HG02943 (cell line): ENCODE measurements at regions not wholly inside any gene's neighbourhood (a gene's known extent, or its start where the extent isn't known, plus 50 kb on each side); places are given as distances from the start of the nearest gene placed in this dataset.

Source experiments
- ATAC-seq: cut with Tn5 transposase; IDR thresholded peaks from one replicate; pipeline ENCODE4 v1.9.1; 2021; ENCODE audit warnings: mild to moderate bottlenecking, low read depth, moderate library complexity; ENCODE audit not compliant: unreplicated experiment

DNA sequence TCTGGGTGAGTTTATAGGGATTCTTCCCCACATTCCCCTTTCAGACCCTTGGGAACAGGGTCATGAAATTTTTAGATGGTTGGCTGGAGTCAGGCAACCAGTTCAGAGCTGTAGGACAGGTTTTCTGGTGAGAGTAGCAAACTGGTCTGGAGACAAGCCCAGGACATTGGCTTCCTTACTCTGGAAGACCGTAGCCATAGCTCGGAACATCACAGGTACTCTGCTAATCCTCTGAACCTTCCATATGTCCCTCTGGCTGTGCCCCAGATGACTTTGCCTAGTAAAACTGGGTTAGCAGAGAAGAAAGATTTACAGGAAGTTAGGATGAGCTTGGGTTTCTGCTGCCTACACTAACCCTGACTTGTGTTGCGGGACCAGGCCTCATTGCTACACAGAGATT is 104.5 kb upstream of the MKLN1 start:
- ATAC-seq, result no peak

- no peak for ATAC-seq
Observed at GRCh38 chr7:131224996-131225395, 102.7 kb upstream of the MKLN1 start.

DNA sequence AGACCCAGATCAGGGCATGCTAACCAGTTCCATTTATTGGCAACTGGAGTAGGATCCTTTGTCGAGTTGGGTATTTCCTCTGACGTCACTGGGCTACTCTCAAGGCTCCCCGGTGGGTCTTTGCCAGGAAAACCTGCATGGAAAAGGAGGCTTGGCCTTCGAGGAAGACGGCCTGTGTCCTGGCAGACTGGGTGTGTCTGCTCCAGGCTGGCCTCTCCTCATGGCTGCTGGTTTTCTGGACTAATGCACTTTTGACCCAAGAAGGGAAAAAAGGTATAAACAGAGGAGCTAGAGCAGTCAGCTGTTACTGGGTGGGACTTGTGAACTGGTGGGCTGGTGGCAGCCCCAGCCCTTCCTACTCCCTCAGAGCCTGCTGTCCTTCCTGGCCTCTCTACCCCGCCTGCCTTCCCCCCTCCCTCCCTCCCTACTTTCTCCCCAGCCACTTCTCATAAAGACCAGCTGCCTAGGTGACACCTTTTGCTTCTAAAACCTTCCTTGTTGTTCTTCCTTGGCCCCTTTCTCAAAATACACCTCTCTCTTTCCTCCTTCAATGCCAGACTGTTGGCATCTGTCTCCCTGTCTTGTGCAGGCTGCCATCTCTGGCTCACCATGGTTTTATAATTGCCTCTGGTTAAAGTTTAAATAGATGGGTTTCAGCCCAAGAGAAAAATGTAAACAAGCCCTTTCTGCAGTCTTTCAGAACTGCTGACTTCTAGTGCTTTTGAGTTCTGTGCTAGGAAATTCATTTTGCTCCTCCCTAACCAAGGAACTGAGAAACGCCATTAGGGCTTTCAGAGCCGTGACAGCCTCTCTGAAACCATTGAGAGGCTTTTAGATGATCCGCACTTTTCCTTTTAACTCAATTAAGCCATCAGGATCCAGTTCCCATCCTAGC is 101.8 kb upstream of the MKLN1 start:
- no peak for ATAC-seq

GRCh38 chr7:131226514-131226865 is 101.2 kb upstream of the MKLN1 start:
- no peak for ATAC-seq

GRCh38 chr7:131231381-131232220 is 96.1 kb upstream of the MKLN1 start:
- no peak for ATAC-seq

DNA sequence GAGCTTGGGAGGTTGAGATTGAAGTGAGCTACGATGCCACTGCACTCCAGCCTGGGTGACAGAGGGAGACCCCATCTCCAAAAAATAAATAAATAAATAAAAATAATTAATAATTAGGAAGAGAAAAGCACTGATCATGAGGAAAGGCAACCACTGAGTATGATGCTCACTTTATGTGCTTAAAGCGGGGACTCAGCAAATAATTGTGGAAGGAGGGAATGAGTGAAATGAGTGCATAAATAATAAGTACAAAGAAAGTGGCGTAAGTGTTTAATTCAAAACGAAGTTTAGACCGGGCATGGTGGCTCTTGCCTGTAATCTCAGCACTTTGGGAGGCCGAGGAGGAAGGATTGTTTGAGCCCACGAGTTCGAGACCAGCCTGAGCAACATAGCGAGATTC is 94.9 kb upstream of the MKLN1 start:
- ATAC-seq, result no peak

DNA sequence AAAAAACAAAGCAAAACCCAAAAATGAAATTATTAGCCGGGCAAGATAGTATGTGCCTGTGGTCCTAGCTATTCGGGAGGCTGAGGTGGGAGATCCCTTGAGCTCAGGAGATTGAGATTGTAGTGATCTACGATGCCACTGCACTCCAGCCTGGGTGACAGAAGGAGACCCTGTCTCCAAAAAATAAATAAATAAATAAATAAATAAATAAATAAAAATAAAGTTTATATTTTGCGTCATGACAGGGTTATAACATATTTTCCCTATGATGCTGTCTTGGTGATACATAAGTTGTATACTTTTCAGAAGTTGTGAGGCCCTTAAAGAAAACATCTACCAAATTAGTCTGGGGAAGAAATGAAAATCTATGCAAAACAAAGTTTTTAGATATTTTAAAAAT is 94.5 kb upstream of the MKLN1 start:
- ATAC-seq, result no peak

DNA sequence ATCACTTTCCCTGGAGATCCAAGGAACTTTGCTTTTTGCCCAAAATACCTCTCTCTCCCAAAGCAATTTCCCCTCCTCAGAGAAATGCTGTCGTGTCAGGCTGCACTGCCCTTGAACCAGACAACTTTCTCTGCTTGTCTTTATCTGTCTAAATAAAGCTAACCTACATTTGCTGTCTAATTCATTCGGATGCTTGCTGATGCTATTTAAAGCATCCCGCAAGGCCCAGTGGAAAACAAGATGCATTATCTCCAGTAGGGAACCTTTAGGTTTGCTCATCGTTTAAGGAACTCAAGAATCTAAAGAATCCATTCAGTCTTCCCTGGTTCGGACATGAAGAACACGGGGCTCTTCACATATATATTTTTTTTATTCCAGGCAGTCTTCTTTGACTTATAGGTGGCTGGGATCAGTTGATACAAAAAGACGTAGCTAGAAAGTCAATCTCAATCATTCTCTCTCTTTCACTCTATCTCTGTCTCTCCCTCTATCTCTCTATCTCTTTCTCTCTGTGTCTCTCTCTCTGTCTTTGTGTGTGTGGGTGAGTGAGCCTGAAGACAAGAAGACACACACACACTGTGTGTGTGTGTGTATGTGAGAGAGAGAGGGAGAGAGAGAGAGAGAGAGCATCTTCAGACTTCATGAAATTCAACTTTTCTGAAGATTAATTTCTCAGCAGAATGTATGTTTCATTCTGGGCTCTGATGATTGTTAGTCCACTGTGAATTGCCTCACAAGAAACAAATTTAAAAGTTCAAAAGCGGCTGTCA is 92.8 kb upstream of the MKLN1 start:
- no peak for ATAC-seq

- no peak for ATAC-seq
Observed at GRCh38 chr7:131235489-131236317, 92.0 kb upstream of the MKLN1 start.

GRCh38 chr7:131236318-131236672 is 91.4 kb upstream of the MKLN1 start:
- no peak for ATAC-seq

DNA sequence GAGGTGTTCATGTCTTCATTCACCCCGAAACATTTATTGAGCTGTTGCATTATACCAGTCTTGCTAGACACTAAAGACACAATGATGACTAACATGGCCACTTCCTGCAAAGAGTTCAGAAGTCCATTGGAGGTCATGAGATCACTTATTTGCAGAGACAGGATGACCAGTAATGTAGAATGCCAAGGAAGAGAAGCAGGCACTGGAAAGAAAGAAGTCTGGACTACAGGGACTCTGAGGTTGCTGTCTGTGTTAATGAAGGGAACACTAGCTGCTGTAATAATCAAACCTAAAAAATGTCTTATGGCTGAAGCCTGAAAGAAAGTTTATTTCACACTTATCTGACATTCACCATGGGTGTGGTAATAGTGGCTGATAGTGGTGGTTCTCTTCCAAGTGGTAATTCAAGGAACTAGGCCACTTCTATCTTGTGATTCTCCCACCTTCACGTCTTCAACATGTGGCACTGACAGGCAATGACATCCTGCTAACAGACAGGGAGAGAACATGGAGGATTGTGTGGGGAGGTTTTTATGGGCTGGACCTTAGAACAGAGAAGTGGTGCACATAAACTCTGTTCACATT is 89.2 kb upstream of the MKLN1 start:
- ATAC-seq, result no peak

- no peak for ATAC-seq
Observed at GRCh38 chr7:131241386-131241785, 86.3 kb upstream of the MKLN1 start.

DNA sequence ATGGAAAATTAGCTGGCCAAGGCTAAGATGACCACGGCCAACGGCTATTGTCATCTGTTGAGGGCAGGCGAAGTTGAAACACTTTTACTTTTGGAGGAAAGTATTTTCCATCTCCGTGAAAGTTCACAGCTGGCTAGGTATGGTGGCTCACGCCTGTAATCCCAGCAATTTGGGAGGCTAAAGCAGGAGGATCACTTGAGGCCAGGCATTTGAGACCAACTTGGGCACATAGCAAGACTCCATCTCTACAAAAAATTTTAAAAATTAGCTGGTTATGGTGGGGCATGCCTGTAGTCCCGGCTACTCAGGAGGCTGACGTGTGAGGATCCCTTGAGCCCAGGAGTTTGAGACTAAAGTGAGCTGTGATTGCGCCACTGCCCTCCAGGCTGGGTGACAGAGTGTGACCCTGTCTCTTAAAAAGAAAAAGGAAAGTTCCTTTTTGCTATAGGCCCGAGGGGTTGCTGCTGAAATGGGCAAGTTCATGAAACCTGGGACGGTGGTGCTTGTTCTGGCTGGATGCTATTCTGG is 85.5 kb upstream of the MKLN1 start:
- ATAC-seq, result no peak

DNA sequence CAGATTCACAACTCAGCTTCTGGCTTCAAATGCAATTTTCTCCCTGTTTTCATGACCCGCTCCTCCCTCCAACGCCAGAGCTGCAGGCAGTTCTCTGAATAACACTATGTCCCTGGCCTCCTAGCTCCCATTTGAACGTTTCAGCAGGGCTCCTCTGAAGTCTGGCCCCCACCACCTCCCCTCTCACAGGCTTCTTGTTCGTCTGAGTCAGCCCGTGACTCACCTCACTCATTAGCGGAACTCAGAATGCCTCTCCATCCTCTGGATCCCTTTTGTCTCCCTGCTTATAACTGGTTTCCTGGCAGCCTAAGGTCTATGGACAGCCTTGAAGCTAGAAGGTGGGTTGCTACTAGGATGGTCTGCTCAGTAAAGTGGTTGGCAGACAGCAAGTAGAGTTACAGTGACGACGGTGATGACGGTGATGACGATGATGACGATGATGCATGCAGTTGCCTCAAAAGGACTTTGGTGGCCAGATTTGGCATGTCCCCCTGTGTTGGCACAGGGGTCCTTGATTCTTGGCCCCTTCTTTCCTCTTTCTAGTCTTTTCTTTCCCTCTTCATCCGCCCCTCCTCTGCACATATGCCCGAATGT is 83.3 kb upstream of the MKLN1 start:
- ATAC-seq, result no peak

DNA sequence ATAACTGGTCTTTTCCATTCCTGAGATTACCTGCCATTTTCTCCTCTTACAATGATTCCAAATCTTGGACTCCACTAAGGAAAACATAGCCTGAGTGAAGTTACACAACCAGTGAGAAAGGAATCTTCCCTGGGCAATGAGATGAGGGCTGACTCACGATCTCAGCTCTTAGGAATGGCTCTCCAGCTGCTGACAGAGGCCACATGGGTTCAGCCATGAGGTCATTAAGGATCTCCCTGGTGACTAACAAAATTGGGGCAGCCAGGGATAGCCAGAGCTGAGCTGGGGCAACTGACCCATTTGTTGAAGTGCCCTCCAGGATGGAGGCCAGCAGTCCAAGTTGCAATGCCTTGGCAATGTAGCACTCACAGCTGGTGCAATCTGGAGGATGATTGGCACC is 78.7 kb upstream of the MKLN1 start:
- ATAC-seq, result no peak

GRCh38 chr7:131249483-131249882 is 78.2 kb upstream of the MKLN1 start:
- no peak for ATAC-seq

DNA sequence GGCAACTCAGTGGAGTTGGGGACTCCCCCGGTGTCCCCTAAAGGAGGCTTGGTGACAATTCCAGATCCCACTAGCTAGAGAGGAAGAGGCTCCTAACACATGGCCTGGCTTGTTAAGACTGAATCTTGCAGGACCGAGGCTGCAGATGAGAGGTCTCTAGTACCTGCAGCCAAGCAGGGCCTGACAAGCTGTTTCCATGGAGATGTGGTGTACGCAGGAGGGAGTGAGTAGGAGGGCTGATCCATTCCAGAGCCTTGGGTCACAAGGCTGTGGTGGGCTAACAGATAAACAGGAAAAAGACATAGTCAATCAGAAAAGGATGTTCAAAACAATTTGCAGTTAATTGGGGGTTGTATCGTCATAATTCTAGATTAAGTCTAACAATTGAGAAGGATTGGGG is 77.3 kb upstream of the MKLN1 start:
- ATAC-seq, result no peak

- no peak for ATAC-seq
Observed at GRCh38 chr7:131251371-131251770, 76.3 kb upstream of the MKLN1 start.

DNA sequence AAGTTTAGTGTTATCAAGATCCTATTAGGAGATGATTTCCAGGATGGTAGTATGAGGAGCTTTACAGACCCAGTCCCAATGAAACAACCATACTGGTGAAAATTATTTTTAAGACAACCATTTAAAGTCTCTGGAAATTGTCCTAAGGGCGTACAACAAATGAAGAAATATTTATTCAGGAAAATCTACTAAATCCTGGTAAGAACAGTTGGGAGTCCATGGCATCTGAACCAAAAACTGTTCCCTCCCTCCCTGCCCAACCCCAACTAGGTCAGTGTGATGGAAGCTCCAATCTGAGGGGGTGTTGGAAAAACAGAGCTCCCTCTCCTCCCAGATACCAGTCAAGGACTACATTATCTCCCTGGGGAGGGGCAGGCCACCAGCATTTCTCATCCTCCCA is 74.7 kb upstream of the MKLN1 start:
- no peak for ATAC-seq
